ENCODE measurements at regions not wholly inside any gene's neighbourhood (a gene's known extent, or its start where the extent isn't known, plus 50 kb on each side); places are given as distances from the start of the nearest gene placed in this dataset.

GRCh38 chr10:128468462-128468861 lies 342.2 kb upstream of the MKI67 start:
- H3K9me3 ChIP-seq (replicated peaks; ENCODE audit: control insufficient read depth, insufficient read depth, low read depth, low read length): 0 out of 2 replicates have a peak, but pooled peaks cover 2% of the 10 kb centered on the region
- DNase-seq (ENCODE audit: extremely low read depth in 1 of 4, low spot score in 3 of 4) (no peak), FAIRE-seq (no peak), ATAC-seq (no peak)
- peaks cover 2 to 73% of the 10 kb centered on the region in 2 experiments; a peak in 4 of 5 replicates for H3K27me3 ChIP-seq (ENCODE audit: control insufficient read depth in 2 of 2, insufficient read depth in 2 of 2, low read length in 2 of 2)
- no peaks in the 10 kb centered on the region for H3K36me3 ChIP-seq (ENCODE audit: control insufficient read depth, insufficient read depth, low read length)
- no peak overlapping the region for H3K4me3 ChIP-seq
- no peak overlapping the region for H3K4me2 ChIP-seq (ENCODE audit: insufficient read depth, low read length)
- ChIA-PET POLR2A (no interaction called here), CTCF (ENCODE audit: low intra/inter-chr PET ratio) (no interaction called here)
- no peak overlapping the region for H3K9ac ChIP-seq (ENCODE audit: insufficient read depth in 1 of 2, low read depth in 2 of 2, low read length in 2 of 2)
- peaks cover 0 to 4% of the 10 kb centered on the region in 2 experiments; a peak in 1 of 5 replicates for H3K4me1 ChIP-seq (replicated peaks in 1 of 2; ENCODE audit: control insufficient read depth in 2 of 2, insufficient read depth in 2 of 2, low read length in 2 of 2)
- no TSS peak for BruUV-seq (replicated peaks)
- H4K20me1 ChIP-seq (replicated peaks; ENCODE audit: control insufficient read depth, insufficient read depth, low read length): no peaks in the 10 kb centered on the region
- in situ Hi-C loops (cut with MboI): no loop called here
- H3K27ac ChIP-seq (ENCODE audit: extremely low read depth, low read depth, low read length): no peak overlapping the region
- H3K79me2 ChIP-seq (ENCODE audit: control insufficient read depth, insufficient read depth, low read length): no peaks in the 10 kb centered on the region
- intact Hi-C loops (cut with micrococcal nuclease): no loop called here
- peaks cover 4% of the 10 kb centered on the region for H3K9me1 ChIP-seq (ENCODE audit: control insufficient read depth, insufficient read depth, low read length)
- H2AFZ ChIP-seq (ENCODE audit: low read depth, low read length): no peak overlapping the region
- 2% methylated on average over 6 of the region's 7 CpGs for WGBS (ENCODE audit: insufficient coverage, low coverage, missing lambda C conversion rate)
- TF ChIP-seq TFAP4 (CRISPR knock-in tag; IDR thresholded peaks at IDR 0.05; ENCODE audit: borderline replicate concordance) (no peak), SETDB1 (IDR thresholded peaks at IDR 0.05; ENCODE audit: low read length) (no peak), ZNF57 (CRISPR knock-in tag; IDR thresholded peaks at IDR 0.05) (no peak), ZNF609 (CRISPR knock-in tag; IDR thresholded peaks at IDR 0.05; ENCODE audit: borderline replicate concordance) (no peak), AFF1 (IDR thresholded peaks at IDR 0.05; ENCODE audit: low read depth in 1 of 2, partially characterized antibody in 2 of 2) (no peak), NR1H2 (CRISPR knock-in tag; IDR thresholded peaks at IDR 0.05) (no peak), SOX6 (IDR thresholded peaks at IDR 0.05) (no peak), ZBTB2 (IDR thresholded peaks at IDR 0.05) (no peak), ZNF449 (CRISPR knock-in tag; IDR thresholded peaks at IDR 0.05) (no peak), THRAP3 (IDR thresholded peaks at IDR 0.05; ENCODE audit: borderline replicate concordance) (no peak)

Measured in K562 (cell line).